Breast epithelium (tissue), 4 donors: ENCODE measurements at regions not wholly inside any gene's neighbourhood (a gene's known extent, or its start where the extent isn't known, plus 50 kb on each side); places are given as distances from the start of the nearest gene placed in this dataset.

ENCODE experiments used
- DNase-seq, 2 donors: peaks; one replicate each; pipeline ENCODE4 v3.0.0-alpha.2; 2019; ENCODE audit warnings: low spot score in 2 of 2
- H3K27ac ChIP-seq, 2 donors: fragments of 200-600 bp; sonication (generic) in 1 of 2; one replicate each; pipeline ENCODE4 v1.5.1; 2016 to 2019; ENCODE audit warnings: mild to moderate bottlenecking in 1 of 2
- H3K27me3 ChIP-seq, 2 donors: fragments of 200-600 bp; sonication (generic) in 1 of 2; one replicate each; pipeline versions ENCODE4 v1.5.1 to v1.6.0; 2017 to 2019; ENCODE audit warnings: control low read depth in 1 of 2, mild to moderate bottlenecking in 1 of 2
- H3K36me3 ChIP-seq: fragments of 200-600 bp; one replicate; pipeline ENCODE4 v1.5.1; 2019
- H3K4me1 ChIP-seq, 2 donors: fragments of 200-600 bp; sonication (generic); one replicate each; pipeline ENCODE4 v1.5.1; 2016 to 2019; ENCODE audit warnings: control low read depth in 1 of 2
- H3K4me3 ChIP-seq, 3 donors: fragments of 200-600 bp; sonication (generic); 1 replicate in 2 of 3; 2 replicates in 1 of 3; pipeline ENCODE4 v1.5.1; 2016 to 2019; ENCODE audit warnings: mild to moderate bottlenecking in 3 of 3, moderate library complexity in 2 of 3
- H3K9me3 ChIP-seq, 2 donors: fragments of 200-600 bp; sonication (generic) in 1 of 2; one replicate each; pipeline ENCODE4 v1.5.1; 2016 to 2019; ENCODE audit warnings: control low read depth in 1 of 2
- CTCF ChIP-seq, 3 donors: fragments of 450-650 bp; IDR thresholded peaks; one replicate each; pipeline ENCODE4 v1.5.1; 2016 to 2017; ENCODE audit warnings: antibody characterized with exemption in 3 of 3, mild to moderate bottlenecking in 3 of 3, moderate library complexity in 3 of 3
- POLR2A ChIP-seq: fragments of 450-650 bp; IDR thresholded peaks from one replicate; pipeline ENCODE4 v1.6.1; 2016; ENCODE audit warnings: antibody characterized with exemption, mild to moderate bottlenecking, moderate library complexity
- POLR2AphosphoS5 ChIP-seq, 3 donors: sonication (generic); formaldehyde crosslinking; IDR thresholded peaks; one replicate each; pipeline ENCODE4 v1.6.1; 2017; ENCODE audit warnings: antibody characterized with exemption in 3 of 3
- intact Hi-C: fragments of 100-400 bp; cut with DNase I; formaldehyde crosslinking; loops from one replicate; pipeline ENCODE4 v1.15.1; 2023; ENCODE audit warnings: low total_unique reads

GRCh38 chr20:7610681-7611080 lies 329.6 kb downstream of the HAO1 start:
- TF ChIP-seq POLR2A (no peak), POLR2AphosphoS5 (IDR thresholded peaks at IDR 0.05) (no peak), CTCF (IDR thresholded peaks at IDR 0.05) (no peak)
- H3K4me3 ChIP-seq = no peak overlapping the region
- no peaks in the 10 kb centered on the region for H3K9me3 ChIP-seq
- no peaks in the 10 kb centered on the region for H3K4me1 ChIP-seq
- no peak for DNase-seq
- H3K27me3 ChIP-seq = no peaks in the 10 kb centered on the region
- intact Hi-C loops = no loop called here
- no peak overlapping the region for H3K27ac ChIP-seq
- no peaks in the 10 kb centered on the region for H3K36me3 ChIP-seq

- peaks cover 0 to 4% of the 10 kb centered on the region in 2 donors for H3K9me3 ChIP-seq
- H3K27ac ChIP-seq = no peak overlapping the region
- no peaks in the 10 kb centered on the region for H3K27me3 ChIP-seq
- no peak overlapping the region for H3K4me3 ChIP-seq
- no peak for TF ChIP-seq CTCF (IDR thresholded peaks at IDR 0.05)
- no peak for TF ChIP-seq POLR2AphosphoS5 (IDR thresholded peaks at IDR 0.05)
- no peak for TF ChIP-seq POLR2A
- intact Hi-C loops = loop anchor here (2.0 kb wide), 1 partner anchor 33 kb away; no protein-coding TSS in a partner anchor
- no peak for DNase-seq
- H3K4me1 ChIP-seq = no peaks in the 10 kb centered on the region
- H3K36me3 ChIP-seq = no peaks in the 10 kb centered on the region
These were observed 322.5 kb downstream of the HAO1 start for GRCh38 chr20:7617797-7618196.

- Histone ChIP-seq H3K4me1 (no peaks in the 10 kb centered on the region), H3K9me3 (peaks cover 0 to 4% of the 10 kb centered on the region in 2 donors), H3K27ac (no peak overlapping the region), H3K4me3 (no peak overlapping the region), H3K36me3 (no peaks in the 10 kb centered on the region), H3K27me3 (no peaks in the 10 kb centered on the region)
- intact Hi-C loops = no loop called here
- no peak for TF ChIP-seq POLR2AphosphoS5 (IDR thresholded peaks at IDR 0.05)
- no peak for TF ChIP-seq CTCF (IDR thresholded peaks at IDR 0.05)
- TF ChIP-seq POLR2A = no peak
- DNase-seq = no peak
These were observed 317.8 kb downstream of the HAO1 start for GRCh38 chr20:7622399-7622961.

GRCh38 chr20:7624886-7625285 lies 315.4 kb downstream of the HAO1 start:
- Histone ChIP-seq H3K36me3 (no peaks in the 10 kb centered on the region), H3K27me3 (no peaks in the 10 kb centered on the region), H3K9me3 (peaks cover 0 to 4% of the 10 kb centered on the region in 2 donors), H3K27ac (no peak overlapping the region), H3K4me3 (no peak overlapping the region), H3K4me1 (no peaks in the 10 kb centered on the region)
- DNase-seq = no peak
- TF ChIP-seq POLR2AphosphoS5 (IDR thresholded peaks at IDR 0.05) (no peak), CTCF (IDR thresholded peaks at IDR 0.05) (no peak), POLR2A (no peak)
- intact Hi-C loops = no loop called here

- TF ChIP-seq CTCF (IDR thresholded peaks at IDR 0.05) (no peak), POLR2A (no peak), POLR2AphosphoS5 (IDR thresholded peaks at IDR 0.05) (no peak)
- H3K36me3 ChIP-seq = no peaks in the 10 kb centered on the region
- no peaks in the 10 kb centered on the region for H3K9me3 ChIP-seq
- H3K27me3 ChIP-seq = no peaks in the 10 kb centered on the region
- no peak overlapping the region for H3K27ac ChIP-seq
- no peak for DNase-seq
- H3K4me3 ChIP-seq = no peak overlapping the region
- intact Hi-C loops = no loop called here
- no peaks in the 10 kb centered on the region for H3K4me1 ChIP-seq
These were observed 312.3 kb downstream of the HAO1 start for GRCh38 chr20:7627734-7628663.
